ENCODE measurements at regions not wholly inside any gene's neighbourhood (a gene's known extent, or its start where the extent isn't known, plus 50 kb on each side); places are given as distances from the start of the nearest gene placed in this dataset.

- TF ChIP-seq POU2F2 (IDR thresholded peaks at IDR 0.05; ENCODE audit: borderline replicate concordance, low read depth, low read length) (peak; percentile 73; the same call in 1 of the 3 replicates), CHD4 (IDR thresholded peaks at IDR 0.05) (no peak), NKRF (conservative IDR thresholded peaks at IDR 0.05) (0 out of 2 replicates have a peak, but pooled peaks have one; percentile 39)
These were observed 128.6 kb downstream of the OAT start (continued) for GRCh38 chr10:124289851-124290795.

- intact Hi-C loops (cut with micrococcal nuclease; ENCODE audit: unreplicated experiment): loop anchor here (5.0 kb wide), 2 partner anchors 37 to 292 kb away; no protein-coding TSS in a partner anchor
- H2AFZ ChIP-seq (ENCODE audit: control insufficient read depth, low read depth, low read length): no peak overlapping the region; the same call in 1 of the 2 replicates
- CTCF ChIA-PET: interaction anchor here (1.1 to 2.5 kb wide), 6 partner anchors 64 to 295 kb away, joined by 3 to 9 read pairs (median 6); no protein-coding TSS in a partner anchor
- H3K4me1 ChIP-seq (ENCODE audit: control insufficient read depth, insufficient read depth, low read length): peaks cover 61% of the 10 kb centered on the region
- H3K9me3 ChIP-seq (replicated peaks; ENCODE audit: control insufficient read depth, insufficient read depth, low read length): no peaks in the 10 kb centered on the region; the same call in 2 of the 3 replicates
- H3K27me3 ChIP-seq (replicated peaks in 1 of 2; ENCODE audit: control insufficient read depth in 2 of 2, insufficient read depth in 2 of 2, low read length in 1 of 2): no peaks in the 10 kb centered on the region
- POLR2A ChIA-PET: interaction anchor here (0.6 kb wide), 1 partner anchor 181 kb away, joined by 3 read pairs; no protein-coding TSS in a partner anchor
- FAIRE-seq (no peak), DNase-seq (ENCODE audit: low read depth, low spot score) (no peak), ATAC-seq (no peak)
- H3K4me3 ChIP-seq: no peak overlapping the region
- no TSS peak for BruUV-seq (replicated peaks)
- H3K36me3 ChIP-seq (ENCODE audit: control insufficient read depth in 2 of 2, insufficient read depth in 2 of 2, low read length in 1 of 2): no peaks in the 10 kb centered on the region
- peak overlapping the region; percentile 68 for H3K27ac ChIP-seq (ENCODE audit: control insufficient read depth, insufficient read depth)
- in situ Hi-C loops (cut with MboI): loop anchor here (10.0 kb wide), 1 partner anchor 894 kb away; no protein-coding TSS in a partner anchor
- 91% methylated on average over 21 of the region's 21 CpGs for WGBS (ENCODE audit: insufficient coverage, insufficient replicate concordance, low lambda C conversion rate, missing lambda C conversion rate)
- no peaks in the 10 kb centered on the region for H4K20me1 ChIP-seq (ENCODE audit: control insufficient read depth, insufficient read depth)
- H3K79me2 ChIP-seq (ENCODE audit: control insufficient read depth, insufficient read depth, low read length): no peaks in the 10 kb centered on the region
- peak overlapping the region; percentile 84 for H3K4me2 ChIP-seq (ENCODE audit: control insufficient read depth, insufficient read depth)
- no peak overlapping the region for H3K9ac ChIP-seq (ENCODE audit: control insufficient read depth, insufficient read depth, low read length)
- SMC1A ChIA-PET (ENCODE audit: uncharacterized antibody, unreplicated experiment): interaction anchor here (0.6 to 3.4 kb wide), 11 partner anchors 22 to 441 kb away, joined by 3 to 13 read pairs (median 4); no protein-coding TSS in a partner anchor
- RAD21 ChIA-PET (ENCODE audit: unreplicated experiment): interaction anchor here (0.7 to 1.3 kb wide), 2 partner anchors 30 to 446 kb away, joined by 3 to 4 read pairs; no protein-coding TSS in a partner anchor
- TF ChIP-seq ZNF24 (IDR thresholded peaks at IDR 0.05): no peak
- TF ChIP-seq SP1 (IDR thresholded peaks at IDR 0.05; ENCODE audit: low read depth, low read length): no peak
- no peak for TF ChIP-seq CHD2 (IDR thresholded peaks at IDR 0.05; ENCODE audit: borderline replicate concordance, low read depth, low read length)
- TF ChIP-seq ZBTB40 (IDR thresholded peaks at IDR 0.05; ENCODE audit: borderline replicate concordance): no peak
- no peak for TF ChIP-seq IKZF1 (conservative IDR thresholded peaks at IDR 0.05)
- TF ChIP-seq HDAC6 (IDR thresholded peaks at IDR 0.05; ENCODE audit: unreplicated experiment): no peak
These were observed 129.5 kb downstream of the OAT start for GRCh38 chr10:124288928-124289850.

Data from GM12878 (cell line).